IMR-90 (cell line): ENCODE measurements at regions not wholly inside any gene's neighbourhood (a gene's known extent, or its start where the extent isn't known, plus 50 kb on each side); places are given as distances from the start of the nearest gene placed in this dataset.

Source experiments
- ATAC-seq: fragments of 200-7000 bp; cut with Tn5 transposase; 2 replicates; pipeline ENCODE4 v1.9.1; 2020; ENCODE audit warnings: low read depth, mild to moderate bottlenecking, moderate library complexity
- BruUV-seq: library from RNA; stranded (reverse); fragments of 400-500 nt; replicated peaks from 2 replicates; lab custom pipeline; 2021; lab: Mats Ljungman, UMichigan
- CTCF ChIA-PET: fragments of 300-600 bp; formaldehyde crosslinking; extraction: SDS; loops from one replicate; lab custom pipeline; 2021; ENCODE audit warnings: antibody characterized with exemption; lab: Yijun Ruan, JAX
- POLR2A ChIA-PET: fragments of 300-600 bp; sonication (Branson Sonifier 250); formaldehyde crosslinking; loops from one replicate; lab custom pipeline; 2022; ENCODE audit warnings: antibody characterized with exemption; ENCODE audit not compliant: unreplicated experiment; lab: Charles Lee
- DNase-seq: peaks from one replicate; pipeline ENCODE4 v3.0.0; 2013
- H2AFZ ChIP-seq: replicated peaks from 2 replicates; pipeline ENCODE3; 2013; ENCODE audit warnings: low read length, mild to moderate bottlenecking; ENCODE audit not compliant: poor library complexity
- H2AK5ac ChIP-seq: 2 replicates; pipeline ENCODE4 v1.6.1; 2013; ENCODE audit warnings: low read depth, low read length, inconsistent platforms
- H2AK9ac ChIP-seq: replicated peaks from 2 replicates; pipeline ENCODE3; 2013; ENCODE audit warnings: mild to moderate bottlenecking, low read depth, low read length, moderate library complexity; ENCODE audit not compliant: poor library complexity
- H2BK120ac ChIP-seq: 2 replicates; pipeline ENCODE4 v1.6.1; 2013; ENCODE audit warnings: low read depth, low read length, inconsistent platforms
- H2BK15ac ChIP-seq: 3 replicates; pipeline ENCODE4 v1.6.1; 2013; ENCODE audit warnings: low read depth, low read length, inconsistent platforms
- H2BK20ac ChIP-seq: 2 replicates; pipeline ENCODE4 v1.6.1; 2013; ENCODE audit warnings: low read depth, mild to moderate bottlenecking, inconsistent platforms, low read length, moderate library complexity
- H2BK5ac ChIP-seq: 2 replicates; pipeline ENCODE4 v1.6.1; 2013; ENCODE audit warnings: mild to moderate bottlenecking, low read depth, low read length, inconsistent platforms; ENCODE audit not compliant: poor library complexity, severe bottlenecking
- H3K14ac ChIP-seq: replicated peaks from 2 replicates; pipeline ENCODE4 v1.6.1; 2013; ENCODE audit warnings: low read depth, low read length, inconsistent platforms
- H3K18ac ChIP-seq: 2 replicates; pipeline ENCODE4 v1.6.1; 2013; ENCODE audit warnings: low read depth, low read length, control low read depth
- H3K23ac ChIP-seq: 2 replicates; pipeline ENCODE4 v1.6.1; 2013; ENCODE audit warnings: low read depth, low read length, inconsistent platforms
- H3K27ac ChIP-seq: 2 replicates; pipeline ENCODE4 v1.5.1; 2013; ENCODE audit warnings: mild to moderate bottlenecking, control low read depth, low read length; ENCODE audit not compliant: insufficient read depth
- H3K27me3 ChIP-seq: 2 replicates; pipeline ENCODE4 v1.6.1; 2013; ENCODE audit warnings: low read length; ENCODE audit not compliant: control insufficient read depth, insufficient read depth
- H3K36me3 ChIP-seq: 2 replicates; pipeline ENCODE4 v1.6.1; 2013; ENCODE audit warnings: low read length, mixed read lengths; ENCODE audit not compliant: control insufficient read depth, insufficient read depth
- H3K4ac ChIP-seq: 2 replicates; pipeline ENCODE4 v1.6.1; 2013; ENCODE audit warnings: low read depth, low read length, inconsistent platforms
- H3K4me1 ChIP-seq: 2 replicates; pipeline ENCODE4 v1.6.1; 2013; ENCODE audit warnings: low read length, mixed read lengths; ENCODE audit not compliant: control insufficient read depth, insufficient read depth
- H3K4me2 ChIP-seq: 2 replicates; pipeline ENCODE4 v1.6.1; 2013; ENCODE audit warnings: low read depth, mild to moderate bottlenecking, control low read depth, low read length, moderate library complexity
- H3K4me3 ChIP-seq: 2 replicates; pipeline ENCODE4 v1.5.1; 2013; ENCODE audit warnings: low read depth, mild to moderate bottlenecking, control low read depth, low read length, moderate library complexity; ENCODE audit not compliant: insufficient read depth
- H3K56ac ChIP-seq: 2 replicates; pipeline ENCODE4 v1.6.1; 2013; ENCODE audit warnings: low read length, inconsistent platforms; ENCODE audit not compliant: insufficient read depth; ENCODE audit errors: extremely low read depth
- H3K79me1 ChIP-seq, 2 experiments: 2 replicates each; pipeline ENCODE4 v1.6.1; 2013; ENCODE audit warnings: low read length in 2 of 2, inconsistent platforms in 1 of 2, low read depth in 1 of 2
- H3K9ac ChIP-seq: 2 replicates; pipeline ENCODE4 v1.6.1; 2013; ENCODE audit warnings: low read depth, low read length, control low read depth
- H3K9me1 ChIP-seq: 2 replicates; pipeline ENCODE4 v1.6.1; 2013; ENCODE audit warnings: low read length, inconsistent platforms; ENCODE audit not compliant: insufficient read depth
- H3K9me3 ChIP-seq: 2 replicates; pipeline ENCODE4 v1.6.1; 2013; ENCODE audit warnings: low read length; ENCODE audit not compliant: control insufficient read depth, insufficient read depth
- H4K20me1 ChIP-seq: 2 replicates; pipeline ENCODE4 v1.6.1; 2013; ENCODE audit warnings: low read length, inconsistent platforms; ENCODE audit not compliant: insufficient read depth
- H4K5ac ChIP-seq: 2 replicates; pipeline ENCODE4 v1.6.1; 2013; ENCODE audit warnings: mild to moderate bottlenecking, low read depth, low read length, control low read depth
- H4K8ac ChIP-seq, 2 experiments: 2 replicates each; pipeline ENCODE4 v1.6.1; 2013; ENCODE audit warnings: low read depth in 2 of 2, low read length in 2 of 2, control low read depth in 1 of 2, inconsistent platforms in 1 of 2
- H4K91ac ChIP-seq: 2 replicates; pipeline ENCODE4 v1.6.1; 2013; ENCODE audit warnings: low read depth, low read length, inconsistent platforms; ENCODE audit not compliant: insufficient read depth
- BHLHE40 ChIP-seq: fragments of 150-350 bp; IDR thresholded peaks from 2 replicates; pipeline ENCODE4 v1.6.1; 2016; ENCODE audit warnings: mild to moderate bottlenecking, low read depth, low read length
- CEBPB ChIP-seq: IDR thresholded peaks from 2 replicates; pipeline ENCODE4 v1.6.1; 2012; ENCODE audit warnings: low read depth, low read length, improper control_type of control experiment
- CHD1 ChIP-seq: IDR thresholded peaks from 2 replicates; pipeline ENCODE4 v1.6.1; 2012; ENCODE audit warnings: low read depth, low read length, improper control_type of control experiment
- CTCF ChIP-seq: conservative IDR thresholded peaks from 2 replicates; pipeline ENCODE4 v1.5.1; 2012; ENCODE audit warnings: mild to moderate bottlenecking, low read depth, low read length, improper control_type of control experiment
- ELK1 ChIP-seq: fragments of 150-350 bp; IDR thresholded peaks from 2 replicates; pipeline ENCODE4 v1.6.1; 2016; ENCODE audit warnings: low read depth, mild to moderate bottlenecking, low read length, moderate library complexity, borderline replicate concordance
- FOS ChIP-seq: fragments of 150-350 bp; IDR thresholded peaks from 2 replicates; pipeline ENCODE4 v1.6.1; 2016; ENCODE audit warnings: low read depth, low read length
- MAFK ChIP-seq: IDR thresholded peaks from 2 replicates; pipeline ENCODE4 v1.6.1; 2012; ENCODE audit warnings: low read depth, low read length, improper control_type of control experiment
- MAZ ChIP-seq: IDR thresholded peaks from 2 replicates; pipeline ENCODE4 v1.6.1; 2012; ENCODE audit warnings: low read depth, mild to moderate bottlenecking, low read length, improper control_type of control experiment, moderate library complexity, borderline replicate concordance
- MXI1 ChIP-seq: IDR thresholded peaks from 2 replicates; pipeline ENCODE4 v1.6.1; 2012; ENCODE audit warnings: low read depth, mild to moderate bottlenecking, low read length, moderate library complexity, borderline replicate concordance
- NFE2L2 ChIP-seq: fragments of 150-350 bp; IDR thresholded peaks from 2 replicates; pipeline ENCODE4 v1.6.1; 2016; ENCODE audit warnings: low read depth, mild to moderate bottlenecking, low read length
- POLR2A ChIP-seq: IDR thresholded peaks from 2 replicates; pipeline ENCODE4 v1.6.1; 2012; ENCODE audit warnings: mild to moderate bottlenecking, low read depth, low read length
- RAD21 ChIP-seq: IDR thresholded peaks from 2 replicates; pipeline ENCODE4 v1.6.1; 2012; ENCODE audit warnings: low read length, improper control_type of control experiment
- RCOR1 ChIP-seq: IDR thresholded peaks from 2 replicates; pipeline ENCODE4 v1.6.1; 2012; ENCODE audit warnings: mild to moderate bottlenecking, low read length, improper control_type of control experiment; ENCODE audit not compliant: insufficient replicate concordance
- RFX5 ChIP-seq: IDR thresholded peaks from 2 replicates; pipeline ENCODE4 v1.8.0; 2012; ENCODE audit warnings: low read depth, mild to moderate bottlenecking, low read length, moderate library complexity
- SMC3 ChIP-seq: fragments of 150-350 bp; IDR thresholded peaks from 2 replicates; pipeline ENCODE4 v1.6.1; 2016; ENCODE audit warnings: low read depth, mild to moderate bottlenecking, antibody characterized with exemption, low read length, moderate library complexity
- USF2 ChIP-seq: fragments of 150-350 bp; IDR thresholded peaks from 2 replicates; pipeline ENCODE4 v1.6.1; 2017; ENCODE audit warnings: mild to moderate bottlenecking, antibody characterized with exemption, low read length, low read depth
- WGBS, 2 experiments: methylation state at CpG; one replicate each; pipeline versions ENCODE4 v1.1.5 to v1.1.7; 2013; ENCODE audit warnings: missing lambda C conversion rate in 2 of 2; ENCODE audit not compliant: insufficient read length in 1 of 2; ENCODE audit errors: extremely low coverage in 2 of 2; 5-methylcytosine and 5-hydroxymethylcytosine counted together
- dilution Hi-C: fragments of 300-500 bp; cut with HindIII; formaldehyde crosslinking; loops from one replicate; pipeline ENCODE4 v1.14.3; 2018; ENCODE audit warnings: low sequenced_read_pairs; ENCODE audit not compliant: unreplicated experiment
- in situ Hi-C: fragments of 300-500 bp; cut with MboI; formaldehyde crosslinking; loops from 3 replicates; pipeline ENCODE4 v1.14.3; 2019; ENCODE audit warnings: low sequenced_read_pairs, inconsistent platforms, mixed read lengths
- intact Hi-C: fragments of 100-400 bp; cut with micrococcal nuclease; formaldehyde crosslinking; loops from 2 replicates; pipeline ENCODE4 v1.10.0; 2022

- CTCF ChIA-PET = no interaction called here
- in situ Hi-C loops = no loop called here
- H3K18ac ChIP-seq = no peak overlapping the region
Measured at GRCh38 chr1:30402031-30402430, 321.4 kb downstream of the MATN1 start.

More at GRCh38 chr1:30402031-30402430, 321.4 kb downstream of the MATN1 start:
- TF ChIP-seq MXI1 (no peak), MAFK (no peak), RFX5 (no peak), BHLHE40 (no peak), RAD21 (no peak), FOS (no peak), USF2 (no peak), ELK1 (no peak), SMC3 (no peak), CEBPB (no peak), CTCF (no peak), POLR2A (no peak), CHD1 (no peak), MAZ (no peak), NFE2L2 (no peak), RCOR1 (no peak)
- Histone ChIP-seq H3K14ac (no peak overlapping the region), H2AK5ac (no peak overlapping the region), H3K36me3 (no peaks in the 10 kb centered on the region), H4K5ac (no peak overlapping the region), H4K8ac (no peak overlapping the region), H3K27me3 (peaks cover 2% of the 10 kb centered on the region; the same call in 1 of the 2 replicates), H2AK9ac (no peak overlapping the region), H2BK15ac (no peak overlapping the region), H3K4me3 (no peak overlapping the region), H3K56ac (no peak overlapping the region), H3K27ac (no peak overlapping the region), H2BK120ac (no peak overlapping the region), H3K4ac (no peak overlapping the region), H4K20me1 (no peaks in the 10 kb centered on the region), H3K9ac (no peak overlapping the region), H3K79me1 (no peaks in the 10 kb centered on the region), H3K23ac (no peak overlapping the region), H4K91ac (no peak overlapping the region), H3K9me1 (no peaks in the 10 kb centered on the region), H3K4me1 (no peaks in the 10 kb centered on the region), H3K4me2 (no peak overlapping the region), H2AFZ (no peak overlapping the region), H2BK20ac (no peak overlapping the region), H3K9me3 (no peaks in the 10 kb centered on the region), H2BK5ac (no peak overlapping the region)
- dilution Hi-C loops = no loop called here
- 13% methylated on average over 1 of the region's 2 CpGs; no CpG with 5 or more reads in 1 of the 2 experiments for WGBS, 2 experiments
- DNase-seq (no peak), ATAC-seq (no peak)
- intact Hi-C loops = no loop called here
- BruUV-seq = no TSS peak
- POLR2A ChIA-PET = no interaction called here
